NCI-H1694 treated with DMSO at 0.1 percent for 48 hours (cell line): ENCODE measurements at regions not wholly inside any gene's neighbourhood (a gene's known extent, or its start where the extent isn't known, plus 50 kb on each side); places are given as distances from the start of the nearest gene placed in this dataset.

Experiments
- DNase-seq: peaks from one replicate; lab custom pipeline; 2025; lab: John Stamatoyannopoulos, UW

DNA sequence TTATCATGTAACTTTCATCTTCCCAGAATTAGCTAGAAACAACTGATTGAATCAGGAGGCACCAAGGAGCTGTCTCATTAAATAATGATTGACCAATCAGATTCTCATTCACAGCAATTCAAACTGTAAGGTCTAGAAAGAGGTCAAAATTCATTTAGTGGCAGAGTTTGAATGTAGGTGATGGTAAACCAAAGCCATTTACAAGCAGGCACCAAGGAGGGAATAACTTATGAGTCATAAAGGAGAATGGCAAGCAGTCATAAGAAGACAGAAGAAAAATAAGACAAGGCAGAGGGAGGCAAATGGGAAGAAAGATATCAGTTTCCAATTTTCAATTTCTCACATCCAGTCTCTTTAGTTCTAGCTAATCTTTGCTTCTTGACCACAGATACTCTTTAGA is 52.9 kb upstream of the DEFB112 start:
- DNase-seq: no peak

DNA sequence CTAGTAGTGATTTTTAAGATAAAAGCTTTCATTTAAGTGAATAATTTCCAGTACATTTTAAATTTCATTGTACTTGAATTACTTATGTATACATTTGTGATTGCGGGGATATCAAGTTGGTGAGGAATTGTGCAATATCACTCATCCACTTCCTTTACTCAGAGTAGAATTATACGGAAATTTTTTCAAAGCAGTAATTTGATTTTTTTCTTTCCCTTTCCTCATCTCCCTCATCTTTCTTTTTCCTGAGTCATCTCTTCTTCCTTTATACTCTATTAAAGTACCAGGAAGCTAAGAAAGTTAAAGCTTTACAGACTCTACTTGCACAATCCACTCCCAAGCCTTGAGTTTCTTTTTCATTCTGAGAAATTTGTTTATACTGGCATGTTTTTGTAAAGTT is 60.9 kb upstream of the DEFB112 start:
- no peak for DNase-seq

DNA sequence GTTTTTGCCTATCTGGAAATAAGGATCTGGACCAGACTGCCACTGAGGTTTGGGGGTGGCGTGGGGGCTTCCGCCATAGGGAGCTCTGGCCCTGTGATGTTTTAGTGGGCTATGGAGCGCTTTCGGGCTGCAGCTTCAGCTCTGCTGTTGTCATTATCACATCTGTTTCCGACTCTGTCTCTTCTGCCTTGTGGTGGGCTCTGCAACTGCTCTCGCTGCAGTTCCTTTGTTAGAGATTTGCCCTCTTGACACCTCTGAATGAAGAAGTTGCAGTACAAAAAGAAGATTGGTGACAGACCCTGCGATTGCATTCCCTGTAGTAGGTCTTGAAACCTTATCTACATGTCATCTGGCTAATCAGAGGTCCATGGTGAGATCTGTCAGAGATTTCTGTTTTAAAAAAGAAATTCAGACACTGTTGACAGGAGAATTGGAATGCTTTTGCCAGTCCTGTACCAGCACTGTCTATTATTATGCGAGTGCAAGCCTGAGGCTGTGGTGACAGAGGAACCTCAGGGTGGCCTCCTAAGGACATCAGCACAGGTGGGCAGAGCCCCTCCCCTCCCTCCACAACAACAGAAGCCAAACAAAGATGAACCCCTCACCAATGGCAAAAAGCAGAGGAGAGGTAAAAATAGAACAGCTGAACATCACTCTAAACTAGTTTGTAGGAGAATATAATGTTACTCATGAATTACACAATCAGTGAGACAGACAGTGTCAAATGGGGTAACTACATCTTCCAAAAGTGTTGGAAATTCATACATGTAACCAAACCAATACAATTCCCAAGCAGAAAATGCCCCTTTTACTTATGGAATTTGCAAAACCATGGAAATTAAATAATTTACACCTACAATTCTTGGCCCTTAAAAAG is 63.5 kb upstream of the DEFB112 start:
- DNase-seq: no peak

DNA sequence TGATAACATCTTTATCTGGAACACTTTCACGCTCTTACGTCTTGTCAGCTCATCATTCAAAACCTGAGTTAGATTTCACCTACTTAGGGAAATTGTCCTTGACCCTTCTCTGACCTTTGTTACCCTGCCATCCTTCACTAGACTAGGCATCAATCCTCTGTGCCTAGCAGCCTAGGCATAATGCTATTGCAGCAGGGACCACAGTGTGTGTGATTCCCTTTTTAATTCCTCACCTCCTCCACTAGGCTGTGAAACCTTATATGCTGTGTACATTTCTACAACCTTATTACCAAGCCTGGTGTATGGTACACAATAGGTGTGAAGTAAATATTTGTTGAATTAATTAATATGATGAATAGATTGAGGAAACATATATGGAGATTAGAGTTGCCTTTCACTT is 66.7 kb upstream of the DEFB112 start:
- DNase-seq: no peak

DNA sequence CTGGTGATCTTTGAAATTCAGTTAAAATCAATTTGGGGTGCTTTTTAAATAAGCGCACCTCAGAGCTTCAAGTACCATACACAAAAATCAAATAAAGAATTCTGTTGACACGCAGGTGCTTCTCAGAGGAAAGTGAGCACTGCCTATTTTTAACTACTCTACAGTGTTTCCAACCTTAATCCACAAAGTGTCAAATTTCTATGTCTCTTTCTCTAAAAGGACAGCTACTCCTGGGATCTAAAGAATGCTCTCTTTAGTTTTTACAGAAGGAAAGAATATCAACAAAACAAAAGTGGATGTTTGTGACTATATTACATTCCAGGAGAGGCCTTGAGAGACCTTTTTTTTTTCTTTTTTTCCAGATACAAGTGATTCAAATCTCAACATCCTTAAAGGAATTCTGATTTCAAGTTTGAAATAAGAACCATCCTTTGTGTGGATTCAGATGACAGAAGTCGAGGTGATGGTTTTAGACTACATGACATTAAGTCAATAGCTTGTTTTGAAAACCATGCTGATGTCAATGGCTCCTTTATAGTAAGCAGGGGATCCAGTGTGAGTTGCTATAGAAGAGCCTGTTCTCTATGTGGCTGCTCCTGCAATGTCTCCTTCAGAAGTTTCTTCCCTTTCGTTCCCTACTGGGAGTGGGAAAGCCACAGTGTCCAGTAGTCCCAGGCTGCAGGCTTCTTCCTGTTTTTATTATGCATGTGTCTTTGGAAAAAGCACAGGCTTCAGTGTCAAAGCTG is 67.2 kb upstream of the DEFB112 start:
- no peak for DNase-seq

DNA sequence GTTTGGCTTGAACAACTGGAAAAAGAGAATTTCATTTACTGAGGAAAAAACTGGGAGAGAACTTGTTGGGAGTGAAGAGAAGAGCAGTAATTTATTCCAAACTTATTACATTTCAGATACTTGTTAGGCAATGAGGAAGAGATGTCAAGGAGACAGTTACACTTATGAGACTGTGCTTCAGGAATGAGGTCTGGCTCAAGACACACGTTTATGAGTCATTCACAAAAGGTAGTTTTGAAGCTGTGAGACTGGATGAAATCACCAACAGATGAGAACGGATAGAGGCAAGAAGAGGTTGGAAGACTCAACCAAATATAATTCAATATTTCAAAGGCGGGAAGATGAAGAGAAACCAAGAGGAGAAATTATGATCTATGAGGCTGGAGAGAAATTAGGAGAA is 70.6 kb upstream of the DEFB112 start:
- no peak for DNase-seq

DNA sequence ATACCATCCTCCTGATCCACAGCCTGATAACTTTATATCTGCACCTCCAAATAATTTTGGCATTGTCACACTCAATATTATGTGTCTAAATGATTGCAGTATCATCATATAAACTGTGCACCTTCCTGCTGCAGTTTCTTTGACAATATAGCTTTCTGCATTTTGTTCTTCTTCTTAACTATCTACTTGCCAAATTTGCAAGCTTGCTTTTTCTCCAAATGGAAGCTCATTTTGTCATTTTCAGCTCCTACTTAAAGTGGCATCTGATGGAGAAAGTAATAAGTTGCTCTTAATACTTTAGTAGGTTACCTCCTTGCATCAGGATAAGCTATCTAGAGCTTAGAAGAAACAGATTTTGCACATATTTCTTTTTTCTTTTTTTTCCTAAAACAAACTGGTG is 74.0 kb upstream of the DEFB112 start:
- DNase-seq: no peak

DNA sequence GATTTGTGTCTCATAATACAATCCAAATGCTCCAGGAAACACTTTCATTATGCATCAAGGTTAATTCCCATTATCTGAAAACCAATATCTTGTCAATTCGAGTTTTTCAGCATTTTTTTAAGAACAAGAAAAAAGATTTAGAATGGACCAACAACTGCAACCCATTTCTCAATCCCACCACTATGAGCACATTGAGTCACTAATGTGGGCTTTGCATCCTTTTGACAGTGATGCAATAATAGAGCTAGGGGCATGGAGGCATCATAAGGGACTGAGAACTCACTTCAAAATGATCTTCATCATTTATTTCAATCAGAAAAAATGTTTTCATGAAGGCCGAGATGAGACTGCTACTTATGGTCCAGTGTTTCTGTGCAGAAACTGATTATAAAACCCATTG is 74.8 kb upstream of the DEFB112 start:
- no peak for DNase-seq

DNA sequence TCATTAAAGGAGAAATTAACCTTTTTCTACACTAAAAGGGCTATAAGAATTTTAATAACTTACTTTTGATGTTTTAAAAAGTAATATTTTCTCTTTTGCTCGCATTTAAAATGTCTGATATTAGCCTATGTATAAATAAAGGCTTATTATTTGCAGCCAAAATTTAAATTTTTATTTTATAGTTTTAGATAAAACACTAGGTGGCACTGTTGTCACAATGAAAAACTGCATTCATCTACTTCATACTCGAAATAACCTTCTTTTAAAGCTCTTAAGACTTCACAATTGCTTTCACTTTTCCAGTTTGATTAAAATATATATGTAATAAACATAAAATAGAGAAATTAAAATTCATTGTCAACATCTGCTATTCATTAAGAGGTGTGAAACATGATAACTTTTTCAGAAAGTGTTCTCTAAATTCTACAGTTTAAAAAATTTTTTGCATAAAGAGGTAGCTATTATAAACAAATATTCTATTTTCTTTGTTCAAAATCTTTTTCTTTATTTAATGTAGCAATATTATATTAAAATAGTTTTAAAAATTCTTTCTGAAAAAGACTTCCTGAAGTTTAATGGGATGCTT is 78.8 kb upstream of the DEFB112 start:
- DNase-seq: peak; percentile 20

DNA sequence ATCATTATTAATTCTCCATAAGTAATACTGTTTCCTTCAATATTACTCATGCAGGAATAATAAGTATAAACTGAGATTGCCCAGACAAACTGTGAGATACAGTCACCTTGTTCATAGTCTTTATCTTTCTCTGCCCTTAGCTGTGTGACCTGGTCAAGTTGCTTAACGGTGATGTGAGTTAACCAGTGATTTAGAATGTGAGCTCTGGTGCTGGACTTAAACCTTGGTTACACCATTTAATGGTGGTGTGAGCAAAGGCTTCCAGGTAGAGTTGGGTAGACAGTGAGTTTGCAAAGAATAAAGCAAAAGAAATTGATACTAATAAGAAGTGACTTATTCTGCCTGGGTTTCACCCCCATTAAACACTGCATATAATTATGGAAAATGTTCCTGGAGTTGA is 86.2 kb upstream of the DEFB112 start:
- no peak for DNase-seq

DNA sequence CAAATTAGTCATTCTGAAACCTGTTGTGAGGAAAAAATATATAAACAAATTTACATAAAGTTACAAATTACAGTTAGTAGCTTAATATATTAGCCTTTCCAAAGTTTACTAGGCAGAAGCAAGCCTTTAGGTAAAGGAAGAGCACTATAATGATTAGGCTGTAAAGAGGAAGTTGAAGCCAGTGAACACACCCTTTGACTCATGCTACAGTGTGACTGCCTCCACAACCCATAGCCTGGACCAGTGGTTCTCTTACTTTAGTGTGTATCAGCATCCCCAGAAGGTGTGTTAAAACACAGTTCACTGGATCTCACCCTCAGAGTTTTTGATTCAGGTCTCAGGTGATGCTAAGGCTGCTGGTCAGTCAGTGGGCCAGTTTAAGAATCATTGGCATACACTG is 91.4 kb upstream of the DEFB112 start:
- no peak for DNase-seq

DNA sequence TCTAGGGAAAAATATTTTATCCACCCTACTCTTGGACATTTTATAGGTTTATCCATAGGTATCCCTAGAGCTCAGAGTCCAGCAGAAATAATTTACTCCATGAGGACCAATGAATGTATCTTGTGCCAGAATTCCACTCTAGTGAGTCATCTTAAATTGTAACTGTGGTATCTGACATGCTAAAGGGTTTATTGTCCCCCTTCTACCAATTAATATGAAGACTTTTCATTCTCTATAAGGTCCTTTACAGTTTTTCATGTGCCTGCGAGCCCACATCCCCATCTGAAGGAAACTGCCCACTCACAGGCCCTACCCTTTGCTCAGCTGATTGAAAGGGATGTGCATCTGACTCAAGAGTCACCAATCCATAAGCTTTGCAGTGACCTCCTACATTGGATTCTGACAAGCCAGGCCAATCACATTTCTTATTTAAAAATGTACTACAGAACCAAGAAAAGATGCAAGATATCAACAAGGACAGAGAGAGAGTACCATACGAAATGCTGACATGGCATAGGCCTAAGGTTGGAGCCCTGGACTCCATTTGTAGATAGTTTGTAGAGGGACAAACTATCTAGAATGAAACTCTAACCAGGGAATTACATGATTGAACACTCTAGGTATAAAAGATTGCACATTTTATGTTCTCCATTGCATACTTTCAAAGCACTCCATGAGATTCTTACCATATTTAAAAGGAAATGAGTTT is 93.4 kb upstream of the DEFB112 start:
- DNase-seq: no peak

DNA sequence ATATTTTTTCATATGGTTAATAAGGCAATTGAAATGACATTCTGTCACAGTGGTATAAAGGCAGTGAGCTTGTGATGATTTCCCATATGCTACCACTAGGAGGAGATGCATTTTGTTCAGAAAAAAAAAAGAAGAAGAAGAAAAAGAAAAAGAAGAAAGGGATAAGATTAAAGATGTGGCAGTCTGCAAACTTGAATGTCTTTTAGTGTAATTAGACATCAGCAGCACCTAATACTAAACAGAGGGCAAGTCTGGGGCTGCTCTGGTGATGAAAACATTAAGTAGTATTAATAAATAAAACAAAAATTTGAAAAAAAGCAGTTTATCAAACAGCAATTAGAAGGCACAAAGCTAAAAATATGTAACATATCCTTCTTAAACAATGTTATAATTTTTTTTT is 95.4 kb upstream of the DEFB112 start:
- no peak for DNase-seq

DNA sequence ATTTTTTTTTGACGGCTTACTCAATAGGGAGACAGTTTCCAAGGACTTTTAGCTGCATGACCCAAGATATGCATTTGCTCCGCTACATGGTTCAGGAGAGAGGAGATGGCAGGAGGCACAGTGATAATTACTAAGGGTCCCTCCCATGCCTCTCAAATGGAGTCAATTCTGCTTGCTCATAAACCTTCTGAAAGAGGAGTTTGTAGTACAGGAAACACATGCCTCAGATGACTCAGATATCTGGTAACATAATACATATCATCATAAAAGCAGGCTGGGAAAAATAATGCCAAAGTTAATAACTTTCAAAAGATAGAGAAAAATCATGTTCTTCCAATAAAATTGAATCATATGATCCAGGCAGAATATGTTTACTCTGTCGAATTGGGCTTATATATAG is 97.6 kb upstream of the DEFB112 start:
- DNase-seq: no peak

DNA sequence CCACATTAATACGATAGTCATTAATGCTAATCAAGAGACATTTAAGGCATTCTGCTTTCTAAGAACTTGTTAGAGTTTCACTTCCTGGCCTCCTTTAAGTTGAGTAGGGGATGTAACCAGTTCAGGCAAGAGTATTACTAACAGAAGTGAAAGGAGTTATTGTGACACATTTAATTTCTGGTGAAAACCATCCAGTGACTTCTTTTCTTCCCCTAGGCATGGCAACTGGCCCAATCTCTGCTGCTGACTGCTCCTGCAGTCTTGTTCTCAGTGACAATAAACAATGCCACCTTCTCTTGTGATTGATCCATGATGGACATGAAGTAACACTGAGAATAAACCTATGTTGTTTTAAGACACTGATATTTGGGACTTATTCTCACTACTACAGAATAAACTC is 130.9 kb upstream of the DEFB112 start:
- no peak for DNase-seq

DNA sequence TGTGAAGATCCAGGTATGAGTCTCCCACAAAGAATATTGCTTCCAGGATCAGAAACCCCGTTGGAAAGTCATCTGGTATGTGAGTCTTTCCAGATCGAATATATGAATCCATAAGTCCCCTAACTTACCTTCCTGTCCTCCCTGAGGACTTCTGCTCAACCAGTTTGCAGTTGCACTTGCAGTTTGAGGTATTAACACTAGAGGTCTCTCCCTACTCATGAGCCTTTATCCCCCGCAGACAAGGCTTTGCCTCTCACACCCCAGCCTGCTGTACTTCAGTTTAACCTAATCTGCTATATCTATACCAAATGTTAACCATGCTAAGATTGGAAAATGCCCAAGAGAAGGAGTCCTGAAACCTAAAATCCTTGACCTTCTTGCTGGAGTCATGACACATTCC is 135.3 kb upstream of the DEFB112 start:
- DNase-seq: no peak

DNA sequence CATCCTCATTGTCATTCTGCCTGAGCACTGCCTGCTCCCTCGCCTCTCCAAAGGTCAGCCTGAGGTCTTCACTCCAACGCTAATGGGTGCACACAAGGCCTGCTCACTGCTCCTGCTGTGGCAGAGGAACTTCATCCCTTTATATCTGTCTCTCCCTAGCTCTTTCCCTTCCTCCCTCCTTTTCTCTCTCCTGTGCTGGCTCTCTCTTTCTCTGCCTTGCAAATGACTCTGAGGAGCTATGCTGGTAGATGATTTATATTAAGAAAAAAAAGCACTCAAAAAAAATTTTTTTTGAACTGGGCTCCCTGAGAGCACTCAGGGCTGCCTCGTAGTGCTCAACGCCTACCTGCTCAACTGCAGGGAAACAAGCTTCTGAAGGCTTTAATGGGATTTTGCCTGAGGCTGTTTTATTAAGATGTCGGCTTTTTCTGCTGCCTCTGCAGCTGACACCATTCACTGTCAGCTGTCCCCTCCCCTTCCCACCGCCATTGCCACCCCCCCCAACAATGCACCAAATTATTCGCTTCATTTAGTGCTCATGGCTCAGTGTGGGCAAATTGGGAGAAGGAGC is 137.7 kb upstream of the DEFB112 start:
- no peak for DNase-seq

DNA sequence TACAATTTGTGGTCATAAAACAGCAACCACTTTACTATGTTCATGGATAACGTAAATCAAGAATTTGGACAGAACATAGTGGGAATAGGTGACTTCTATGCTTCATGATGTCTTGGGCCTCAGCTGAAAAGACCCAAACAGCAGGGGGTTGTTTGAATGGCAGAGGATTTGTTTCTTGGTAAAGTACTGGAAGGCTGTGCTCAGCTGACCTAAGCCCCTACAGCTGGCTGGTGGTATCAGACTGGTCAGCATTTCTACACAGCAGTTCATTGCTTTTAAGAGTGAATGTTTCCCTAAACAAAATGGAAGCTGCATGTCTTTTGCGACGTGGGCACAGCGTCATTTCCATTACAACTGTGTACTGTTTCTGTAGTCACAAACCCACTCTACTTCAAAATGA is 148.5 kb upstream of the DEFB112 start:
- DNase-seq: no peak

DNA sequence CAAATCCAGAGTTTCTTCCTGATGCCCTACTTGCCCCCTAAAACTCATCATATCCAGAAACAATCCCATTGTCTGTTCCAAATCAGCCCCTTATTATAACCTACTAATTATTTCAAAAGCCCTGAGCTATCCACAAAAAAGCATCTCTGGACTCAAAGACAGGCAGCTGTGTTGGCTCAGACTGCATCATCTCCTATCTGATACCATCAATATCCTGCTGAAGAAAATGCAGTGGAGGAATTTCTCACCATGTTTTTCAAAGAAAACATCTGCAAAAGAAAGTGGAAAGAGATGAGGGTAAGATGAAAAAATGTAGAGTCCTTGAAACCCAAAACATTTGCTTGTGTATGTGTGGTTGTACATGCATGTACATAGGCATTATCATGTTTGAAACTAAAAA is 153.0 kb upstream of the DEFB112 start:
- no peak for DNase-seq

DNA sequence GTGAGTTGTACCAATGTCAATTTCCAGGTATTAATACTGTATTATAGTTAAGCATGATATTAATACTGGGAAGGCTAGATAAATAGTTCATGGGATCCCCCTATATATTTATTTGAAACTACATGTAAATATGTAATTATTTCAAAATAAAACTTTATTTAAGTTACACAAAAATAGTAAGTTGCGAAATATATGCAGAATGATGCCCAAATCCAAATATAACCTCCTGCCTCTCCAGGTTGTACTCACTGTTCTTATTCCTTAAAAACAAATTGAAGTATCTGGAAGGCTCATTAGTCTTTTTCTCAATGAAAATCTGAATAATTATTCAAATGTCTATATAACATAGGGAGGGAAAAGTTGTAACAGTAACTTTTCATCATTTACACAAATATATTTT is 161.9 kb upstream of the DEFB112 start:
- no peak for DNase-seq

DNA sequence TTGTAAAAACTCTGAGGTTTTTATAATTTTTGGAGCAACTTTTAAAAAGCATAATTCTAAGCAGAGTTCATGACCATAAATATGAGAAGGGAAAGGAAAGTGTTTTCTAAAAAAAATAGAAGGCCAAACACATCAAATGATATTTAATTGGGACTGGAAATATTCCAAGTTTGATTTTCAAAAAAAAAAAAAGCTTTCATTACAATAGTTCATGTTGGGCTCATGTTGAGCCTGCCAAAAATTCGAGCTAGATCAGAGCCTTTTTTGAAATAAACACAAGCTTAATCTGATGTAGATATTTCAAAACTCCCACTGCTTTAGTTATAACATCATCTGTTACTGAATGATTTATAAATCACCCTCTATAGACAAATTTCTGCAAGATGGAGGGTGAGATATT is 163.4 kb upstream of the DEFB112 start:
- no peak for DNase-seq

DNA sequence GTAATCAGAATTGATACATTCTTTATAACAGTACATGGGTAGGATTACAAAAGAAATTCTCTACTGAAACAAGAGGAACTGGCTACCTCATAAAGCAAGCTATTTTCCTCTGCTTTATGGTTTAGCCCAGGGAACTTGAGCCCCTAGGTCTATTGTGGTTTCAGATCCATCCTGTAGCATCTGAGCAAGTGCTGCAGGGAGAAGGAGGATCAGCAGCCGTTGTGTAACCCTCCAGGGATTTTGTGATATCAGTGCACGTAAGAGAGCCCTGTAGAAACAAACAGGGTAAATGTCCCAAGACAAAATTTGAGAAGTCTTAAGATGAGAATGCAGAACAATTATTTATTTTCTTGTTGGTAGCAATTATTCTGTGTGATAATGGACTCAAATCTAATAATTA is 165.2 kb upstream of the DEFB112 start:
- no peak for DNase-seq
